Endothelial cell of umbilical vein (primary cell): ENCODE measurements at regions not wholly inside any gene's neighbourhood (a gene's known extent, or its start where the extent isn't known, plus 50 kb on each side); places are given as distances from the start of the nearest gene placed in this dataset.

Experiments used
- BruUV-seq: library from RNA; stranded (reverse); fragments of 400-500 nt; replicated peaks from 2 replicates; lab custom pipeline; 2021; lab: Mats Ljungman, UMichigan
- CTCF ChIA-PET: fragments of 300-600, 350-600 bp; sonication (Branson Sonifier 250); formaldehyde crosslinking; loops from one replicate; lab custom pipeline; 2021; ENCODE audit warnings: antibody characterized with exemption, inconsistent platforms; lab: Charles Lee
- POLR2A ChIA-PET: fragments of 300-600, 350-600 bp; sonication (Branson Sonifier 250); formaldehyde crosslinking; loops from one replicate; lab custom pipeline; 2021; ENCODE audit warnings: antibody characterized with exemption, inconsistent platforms; lab: Charles Lee
- DNase-seq: peaks from one replicate; pipeline ENCODE4 v3.0.0-alpha.2; 2011; ENCODE audit warnings: low read depth, low spot score
- FAIRE-seq: peaks from 2 replicates; lab custom pipeline; 2011; peaks lifted over from hg19 to GRCh38; lab: Jason Lieb, UNC
- H2AFZ ChIP-seq: 2 replicates; pipeline ENCODE4 v1.6.0; 2012; ENCODE audit warnings: low read depth, low read length, control low read depth, inconsistent platforms
- H3K27ac ChIP-seq: 2 replicates; pipeline ENCODE4 v1.5.1; 2011; ENCODE audit warnings: low read depth, mild to moderate bottlenecking, control low read depth, low read length, moderate library complexity; ENCODE audit not compliant: insufficient read depth
- H3K27me3 ChIP-seq, 2 experiments: 2 replicates each; pipeline versions ENCODE4 v1.6.0 to v1.6.1; 2011; ENCODE audit warnings: low read length in 2 of 2, mixed read lengths in 1 of 2; ENCODE audit not compliant: control insufficient read depth in 2 of 2, insufficient read depth in 2 of 2
- H3K36me3 ChIP-seq, 2 experiments: 2 replicates in 1 of 2; 3 replicates in 1 of 2; pipeline ENCODE4 v1.5.1; 2011; ENCODE audit warnings: low read length in 2 of 2, mild to moderate bottlenecking in 1 of 2, moderate library complexity in 1 of 2; ENCODE audit not compliant: control insufficient read depth in 2 of 2, insufficient read depth in 2 of 2; ENCODE audit errors: extremely low read depth in 1 of 2
- H3K4me1 ChIP-seq: 3 replicates; pipeline ENCODE4 v1.5.1; 2011; ENCODE audit warnings: mild to moderate bottlenecking, low read length; ENCODE audit not compliant: control insufficient read depth, insufficient read depth; ENCODE audit errors: extremely low read depth
- H3K4me2 ChIP-seq: 2 replicates; pipeline ENCODE4 v1.6.1; 2011; ENCODE audit warnings: low read length, control low read depth, mixed read lengths; ENCODE audit not compliant: insufficient read depth
- H3K4me3 ChIP-seq, 3 experiments: fragments of 200-600 bp in 1 of 3; sonication (generic), shearing (Covaris generic) in 1 of 3; replicated peaks in 1 of 3; 2 replicates each; pipeline ENCODE4 v1.5.1; 2011 to 2016; ENCODE audit warnings: control low read depth in 3 of 3, low read length in 3 of 3, mild to moderate bottlenecking in 2 of 3, inconsistent platforms in 1 of 3, low read depth in 1 of 3, moderate library complexity in 1 of 3; ENCODE audit not compliant: insufficient read depth in 1 of 3
- H3K79me2 ChIP-seq: 2 replicates; pipeline ENCODE4 v1.6.0; 2012; ENCODE audit warnings: low read length, inconsistent platforms; ENCODE audit not compliant: control insufficient read depth, insufficient read depth
- H3K9ac ChIP-seq: replicated peaks from 2 replicates; pipeline ENCODE3; 2011; ENCODE audit warnings: low read length, control low read depth; ENCODE audit not compliant: insufficient read depth; ENCODE audit errors: extremely low read depth
- H3K9me1 ChIP-seq: replicated peaks from 3 replicates; pipeline ENCODE4 v1.6.0; 2011; ENCODE audit warnings: mild to moderate bottlenecking, low read length; ENCODE audit not compliant: control insufficient read depth, insufficient read depth; ENCODE audit errors: extremely low read depth
- H3K9me3 ChIP-seq: replicated peaks from 2 replicates; pipeline ENCODE4 v1.5.1; 2012; ENCODE audit warnings: low read length, inconsistent platforms; ENCODE audit not compliant: control insufficient read depth, insufficient read depth
- H4K20me1 ChIP-seq: replicated peaks from 2 replicates; pipeline ENCODE3; 2011; ENCODE audit warnings: mild to moderate bottlenecking, low read length; ENCODE audit not compliant: control insufficient read depth, insufficient read depth; ENCODE audit errors: extremely low read depth
- CTCF ChIP-seq, 2 donors: IDR thresholded peaks; 1 replicate in 1 of 2; 2 replicates in 1 of 2; pipeline ENCODE4 v1.5.1; 2011; ENCODE audit warnings: low read length in 2 of 2, mild to moderate bottlenecking in 2 of 2, moderate library complexity in 2 of 2, control low read depth in 1 of 2, inconsistent platforms in 1 of 2, low read depth in 1 of 2; ENCODE audit not compliant: insufficient read depth in 1 of 2; ENCODE audit errors: extremely low read depth in 1 of 2
- EZH2 ChIP-seq: IDR thresholded peaks from 2 replicates; pipeline ENCODE4 v1.6.1; 2012; ENCODE audit warnings: borderline replicate concordance, low read depth, mild to moderate bottlenecking, moderate library complexity, low read length, inconsistent platforms; ENCODE audit not compliant: severe bottlenecking
- FOS ChIP-seq: IDR thresholded peaks from 2 replicates; pipeline ENCODE4 v1.6.1; 2011; ENCODE audit warnings: mild to moderate bottlenecking, low read length, moderate library complexity, borderline replicate concordance; ENCODE audit not compliant: insufficient read depth
- GATA2 ChIP-seq: IDR thresholded peaks from 2 replicates; pipeline ENCODE4 v1.7.0; 2011; ENCODE audit warnings: low read depth, mild to moderate bottlenecking, moderate library complexity, mixed read lengths, low read length; ENCODE audit not compliant: insufficient read length, insufficient read depth
- JUN ChIP-seq: IDR thresholded peaks from 2 replicates; pipeline ENCODE4 v1.6.1; 2011; ENCODE audit warnings: borderline replicate concordance, low read depth; ENCODE audit not compliant: insufficient read length, insufficient read depth
- MYC ChIP-seq: IDR thresholded peaks from one replicate; pipeline ENCODE4 v1.6.1; 2011; ENCODE audit warnings: mild to moderate bottlenecking, low read depth, low read length
- POLR2A ChIP-seq: IDR thresholded peaks from 2 replicates; pipeline ENCODE4 v1.6.1; 2012; ENCODE audit warnings: low read depth, mild to moderate bottlenecking, control low read depth, low read length
- POLR2AphosphoS5 ChIP-seq: IDR thresholded peaks from 2 replicates; pipeline ENCODE4 v1.6.1; 2012; ENCODE audit warnings: low read depth, mild to moderate bottlenecking, control low read depth, low read length, moderate library complexity; ENCODE audit not compliant: insufficient read depth
- dilution Hi-C: fragments of 300-500 bp; cut with MboI; formaldehyde crosslinking; loops from one replicate; pipeline ENCODE4 v1.15.0; 2019; ENCODE audit warnings: low sequenced_read_pairs; ENCODE audit not compliant: extremely low pct_ligation_motif_present
- intact Hi-C: fragments of 100-400 bp; cut with micrococcal nuclease; formaldehyde crosslinking; loops from one replicate; pipeline ENCODE4 v1.10.0; 2022
- TF ChIP-seq, protein P1 (sequence below): IDR thresholded peaks from 2 replicates; pipeline ENCODE4 v1.6.1; 2011; ENCODE audit not compliant: insufficient read depth, insufficient read length

GRCh38 chr2:146934921-146935320 lies 909.9 kb upstream of the ACVR2A start:
- H3K9ac ChIP-seq = no peak overlapping the region
- H2AFZ ChIP-seq = no peak overlapping the region
- dilution Hi-C loops = no loop called here
- no peak overlapping the region for H3K4me3 ChIP-seq
- no peaks in the 10 kb centered on the region for H4K20me1 ChIP-seq
- H3K79me2 ChIP-seq = no peaks in the 10 kb centered on the region
- FAIRE-seq (no peak), DNase-seq (no peak)
- H3K4me2 ChIP-seq = no peak overlapping the region
- POLR2A ChIA-PET = no interaction called here
- no peak overlapping the region for H3K27ac ChIP-seq
- TF ChIP-seq GATA2 (no peak), FOS (no peak), POLR2AphosphoS5 (no peak), CTCF (IDR thresholded peaks at IDR 0.05; ENCODE audit: extremely low read depth in 1 of 2, insufficient read depth in 1 of 2, low read depth in 1 of 2, low read length in 2 of 2) (no peak), POLR2A (no peak), MYC (no peak), EZH2 (no peak), JUN (no peak)
- TF ChIP-seq, protein P1, sequence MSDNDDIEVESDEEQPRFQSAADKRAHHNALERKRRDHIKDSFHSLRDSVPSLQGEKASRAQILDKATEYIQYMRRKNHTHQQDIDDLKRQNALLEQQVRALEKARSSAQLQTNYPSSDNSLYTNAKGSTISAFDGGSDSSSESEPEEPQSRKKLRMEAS = no peak
- no peaks in the 10 kb centered on the region for H3K4me1 ChIP-seq
- no peaks in the 10 kb centered on the region for H3K9me1 ChIP-seq
- CTCF ChIA-PET = no interaction called here
- H3K9me3 ChIP-seq = no peaks in the 10 kb centered on the region
- no peaks in the 10 kb centered on the region for H3K27me3 ChIP-seq
- BruUV-seq = no TSS peak
- H3K36me3 ChIP-seq = no peaks in the 10 kb centered on the region
- intact Hi-C loops = no loop called here
